NCI-H146 treated with DMSO at 0.1 percent for 48 hours (cell line): ENCODE measurements at regions not wholly inside any gene's neighbourhood (a gene's known extent, or its start where the extent isn't known, plus 50 kb on each side); places are given as distances from the start of the nearest gene placed in this dataset.
"Not testable (repeated sequence)": the region's sequence is repeated elsewhere in the genome, so short reads cannot be mapped to it uniquely, and the experiment has no call there.

Experiments used
- DNase-seq: peaks from one replicate; lab custom pipeline; 2025; ENCODE audit not compliant: unreplicated experiment; lab: John Stamatoyannopoulos, UW

GRCh38 chr11:90629229-90629806 is 406.5 kb upstream of the CHORDC1 start:
- DNase-seq: no peak

GRCh38 chr11:90614318-90614717 is 391.5 kb upstream of the CHORDC1 start:
- DNase-seq: no peak

GRCh38 chr11:90613037-90613436 is 390.2 kb upstream of the CHORDC1 start:
- DNase-seq: not testable (repeated sequence)

- DNase-seq: no peak
Measured at GRCh38 chr11:90606721-90607120, 383.9 kb upstream of the CHORDC1 start.

GRCh38 chr11:90601261-90601660 is 378.4 kb upstream of the CHORDC1 start:
- DNase-seq: no peak

- no peak for DNase-seq
Measured at GRCh38 chr11:90594658-90595057, 371.8 kb upstream of the CHORDC1 start.

- no peak for DNase-seq
Measured at GRCh38 chr11:90593099-90593498, 370.2 kb upstream of the CHORDC1 start.

- DNase-seq: no peak
Measured at GRCh38 chr11:90590286-90590685, 367.4 kb upstream of the CHORDC1 start.

- DNase-seq: no peak
Measured at GRCh38 chr11:90589735-90590134, 366.9 kb upstream of the CHORDC1 start.

- no peak for DNase-seq
Measured at GRCh38 chr11:90587896-90588295, 365.0 kb upstream of the CHORDC1 start.

GRCh38 chr11:90585491-90585890 is 362.6 kb upstream of the CHORDC1 start:
- no peak for DNase-seq

- not testable (repeated sequence) for DNase-seq
Measured at GRCh38 chr11:90582999-90583398, 360.1 kb upstream of the CHORDC1 start.

- no peak for DNase-seq
Measured at GRCh38 chr11:90564531-90564930, 341.7 kb upstream of the CHORDC1 start.

- no peak for DNase-seq
Measured at GRCh38 chr11:90558328-90558865, 335.5 kb upstream of the CHORDC1 start.

GRCh38 chr11:90556606-90557005 is 333.8 kb upstream of the CHORDC1 start:
- DNase-seq: no peak

- no peak for DNase-seq
Measured at GRCh38 chr11:90556026-90556425, 333.2 kb upstream of the CHORDC1 start.

- DNase-seq: no peak
Measured at GRCh38 chr11:90555477-90555876, 332.6 kb upstream of the CHORDC1 start.

- no peak for DNase-seq
Measured at GRCh38 chr11:90542092-90542491, 319.2 kb upstream of the CHORDC1 start.

- DNase-seq: no peak
Measured at GRCh38 chr11:90536301-90536700, 313.5 kb upstream of the CHORDC1 start.

GRCh38 chr11:90532125-90532524 is 309.3 kb upstream of the CHORDC1 start:
- DNase-seq: no peak

- no peak for DNase-seq
Measured at GRCh38 chr11:90531001-90531400, 308.2 kb upstream of the CHORDC1 start.

GRCh38 chr11:90525962-90526361 is 303.1 kb upstream of the CHORDC1 start:
- no peak for DNase-seq

GRCh38 chr11:90512846-90513245 is 290.0 kb upstream of the CHORDC1 start:
- DNase-seq: no peak
